ENCODE measurements at regions not wholly inside any gene's neighbourhood (a gene's known extent, or its start where the extent isn't known, plus 50 kb on each side); places are given as distances from the start of the nearest gene placed in this dataset.
"Not testable (repeated sequence)": the region's sequence is repeated elsewhere in the genome, so short reads cannot be mapped to it uniquely, and the experiment has no call there.

DNA sequence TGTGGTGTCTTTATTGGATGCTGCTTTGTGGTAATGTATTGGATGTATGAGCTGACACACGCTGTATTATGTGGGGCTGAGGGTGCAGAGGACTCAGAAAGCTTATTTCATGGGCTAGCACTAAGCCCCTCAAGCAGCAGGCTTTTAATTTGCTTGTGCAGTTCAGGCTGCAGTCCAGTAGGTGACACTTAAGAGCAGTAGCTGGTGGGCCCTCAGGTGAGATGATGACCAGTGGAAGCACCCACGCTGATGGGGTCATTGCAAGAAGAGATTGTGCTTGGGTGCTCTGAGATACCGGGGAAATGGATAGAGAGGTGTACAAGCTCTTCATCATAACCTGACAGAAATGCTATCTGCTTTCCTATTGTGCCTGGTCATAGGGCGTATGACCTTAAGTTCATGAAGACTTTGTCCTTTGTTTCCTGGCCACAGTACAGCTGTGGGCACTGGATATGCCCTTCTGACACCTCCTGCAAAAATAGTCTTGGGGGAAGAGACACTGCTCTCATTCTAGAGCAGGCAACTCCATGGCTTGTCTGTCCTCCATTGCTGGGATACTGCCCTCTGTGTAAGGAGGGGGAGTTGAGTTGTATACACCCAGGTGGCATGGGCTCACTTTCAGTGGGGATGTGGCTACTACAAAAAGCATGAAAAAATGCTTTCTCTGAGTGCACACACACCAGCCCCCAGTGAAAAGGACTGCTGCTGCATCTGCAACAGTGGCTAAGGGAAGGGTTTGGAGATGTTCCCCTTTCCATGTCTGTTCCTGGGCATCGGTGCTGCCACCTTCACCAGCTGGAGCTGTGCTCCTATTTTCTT, 205.7 kb upstream of the ZSWIM2 start:
- H3K9me3 ChIP-seq (ENCODE audit: control insufficient read depth, low read depth, low read length) = no peaks in the 10 kb centered on the region
- no peaks in the 10 kb centered on the region for H3K27me3 ChIP-seq (ENCODE audit: control insufficient read depth, insufficient read depth, low read length)
- H3K36me3 ChIP-seq (ENCODE audit: control insufficient read depth, low read depth, low read length) = no peaks in the 10 kb centered on the region
- no peak overlapping the region for H3K9ac ChIP-seq (ENCODE audit: low read length)
- no peaks in the 10 kb centered on the region for H3K4me1 ChIP-seq (ENCODE audit: control insufficient read depth, low read depth, low read length)
- H3K4me3 ChIP-seq (ENCODE audit: low read length) = no peak overlapping the region
- H3K27ac ChIP-seq (ENCODE audit: low read length) = no peak overlapping the region

DNA sequence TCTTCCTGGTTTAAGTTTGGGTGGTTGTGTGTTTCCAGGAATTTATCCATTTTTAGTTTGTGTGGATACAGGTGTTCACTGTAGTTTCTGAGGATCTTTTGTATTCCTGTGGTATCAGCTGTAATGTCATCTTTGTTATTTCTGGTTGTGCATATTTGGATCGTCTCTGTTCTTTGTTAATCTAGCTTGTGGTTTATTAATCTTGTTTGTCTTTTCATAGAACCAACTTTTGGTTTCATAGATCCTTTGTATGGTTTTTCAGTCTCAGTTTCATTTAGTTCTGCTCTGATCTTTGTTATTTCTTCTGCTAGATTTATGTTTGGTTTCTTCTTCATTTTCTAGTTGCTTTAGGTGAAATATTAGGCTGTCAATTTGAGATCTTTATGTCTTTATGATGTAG, 202.4 kb upstream of the ZSWIM2 start:
- Histone ChIP-seq H3K4me1 (ENCODE audit: control insufficient read depth, low read depth, low read length) (no peaks in the 10 kb centered on the region), H3K27ac (ENCODE audit: low read length) (no peak overlapping the region), H3K4me3 (ENCODE audit: low read length) (no peak overlapping the region), H3K9ac (ENCODE audit: low read length) (no peak overlapping the region), H3K36me3 (ENCODE audit: control insufficient read depth, low read depth, low read length) (no peaks in the 10 kb centered on the region), H3K27me3 (ENCODE audit: control insufficient read depth, insufficient read depth, low read length) (no peaks in the 10 kb centered on the region), H3K9me3 (ENCODE audit: control insufficient read depth, low read depth, low read length) (no peaks in the 10 kb centered on the region)

DNA sequence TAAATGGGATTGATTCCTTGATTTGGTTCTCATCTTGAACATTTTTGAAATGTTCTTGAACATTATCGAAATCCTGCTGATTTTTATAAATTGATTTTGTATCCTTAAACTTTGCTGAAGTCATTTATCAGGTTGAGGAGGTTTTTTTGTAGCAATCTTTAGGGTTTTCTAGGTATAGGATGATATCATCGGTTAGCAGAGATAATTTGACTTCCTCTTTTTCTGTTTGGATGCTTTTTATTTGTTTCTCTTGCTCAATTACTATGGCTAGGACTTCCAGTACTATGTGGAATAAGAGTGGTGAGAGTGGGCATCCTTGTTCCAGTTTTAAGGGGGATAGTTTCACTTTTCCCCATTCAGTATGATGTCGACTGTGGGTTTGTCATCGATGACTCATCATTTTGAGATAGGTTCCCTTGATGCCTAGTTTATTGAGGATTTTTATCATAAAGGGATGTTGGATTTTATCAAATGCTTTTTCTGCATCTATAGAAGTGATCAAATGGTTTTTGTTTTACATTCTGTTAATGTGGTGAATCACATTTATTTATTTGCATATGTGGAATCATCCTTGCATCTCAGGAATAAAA, 201.5 kb upstream of the ZSWIM2 start:
- Histone ChIP-seq H3K27ac (ENCODE audit: low read length) (no peak overlapping the region), H3K27me3 (ENCODE audit: control insufficient read depth, insufficient read depth, low read length) (no peaks in the 10 kb centered on the region), H3K4me1 (ENCODE audit: control insufficient read depth, low read depth, low read length) (no peaks in the 10 kb centered on the region), H3K36me3 (ENCODE audit: control insufficient read depth, low read depth, low read length) (no peaks in the 10 kb centered on the region), H3K9ac (ENCODE audit: low read length) (no peak overlapping the region), H3K9me3 (ENCODE audit: control insufficient read depth, low read depth, low read length) (no peaks in the 10 kb centered on the region), H3K4me3 (ENCODE audit: low read length) (no peak overlapping the region)

DNA sequence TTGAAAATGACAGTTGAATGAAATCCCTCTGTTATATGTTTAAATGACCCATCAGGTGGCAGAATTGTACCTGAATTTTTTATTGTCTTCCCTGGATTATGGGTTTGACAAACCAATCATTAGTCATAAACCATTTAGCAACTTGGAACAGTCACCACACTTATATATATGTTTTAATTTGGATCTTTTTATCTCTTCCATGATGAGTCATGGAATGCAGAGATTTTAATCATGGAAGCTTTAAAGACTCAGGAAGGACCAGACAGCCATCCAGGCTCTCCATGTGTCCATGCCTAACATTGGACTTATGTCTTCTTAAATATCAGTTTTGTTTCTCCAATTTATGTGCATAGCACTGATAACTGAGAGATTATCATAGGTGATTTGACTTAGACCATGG, 188.3 kb upstream of the ZSWIM2 start:
- Histone ChIP-seq H3K9me3 (ENCODE audit: control insufficient read depth, low read depth, low read length) (no peaks in the 10 kb centered on the region), H3K36me3 (ENCODE audit: control insufficient read depth, low read depth, low read length) (no peaks in the 10 kb centered on the region), H3K27me3 (ENCODE audit: control insufficient read depth, insufficient read depth, low read length) (no peaks in the 10 kb centered on the region), H3K9ac (ENCODE audit: low read length) (no peak overlapping the region), H3K4me1 (ENCODE audit: control insufficient read depth, low read depth, low read length) (no peaks in the 10 kb centered on the region), H3K27ac (ENCODE audit: low read length) (no peak overlapping the region), H3K4me3 (ENCODE audit: low read length) (no peak overlapping the region)

DNA sequence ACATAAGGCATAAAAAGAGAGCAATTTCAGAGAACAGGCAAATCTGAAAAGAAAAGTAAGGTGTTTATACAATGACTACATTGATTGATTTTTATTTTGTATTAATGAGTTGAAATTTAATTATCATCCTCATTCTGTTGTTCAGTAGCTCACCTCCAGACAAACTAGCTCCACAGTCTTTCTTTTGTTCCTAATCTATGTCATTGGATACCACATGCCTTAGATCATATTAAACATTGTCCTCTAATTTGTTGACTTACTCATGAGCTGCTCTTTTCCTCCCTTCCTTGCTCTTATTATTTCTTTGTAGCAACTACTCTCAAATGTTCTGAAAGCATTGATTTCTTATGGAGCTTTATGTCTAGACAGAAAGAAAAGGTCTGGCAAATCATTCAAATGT, 185.5 kb upstream of the ZSWIM2 start:
- H3K27ac ChIP-seq (ENCODE audit: low read length) = no peak overlapping the region
- no peak overlapping the region for H3K4me3 ChIP-seq (ENCODE audit: low read length)
- H3K9ac ChIP-seq (ENCODE audit: low read length) = no peak overlapping the region
- no peaks in the 10 kb centered on the region for H3K4me1 ChIP-seq (ENCODE audit: control insufficient read depth, low read depth, low read length)
- H3K36me3 ChIP-seq (ENCODE audit: control insufficient read depth, low read depth, low read length) = no peaks in the 10 kb centered on the region
- no peaks in the 10 kb centered on the region for H3K27me3 ChIP-seq (ENCODE audit: control insufficient read depth, insufficient read depth, low read length)
- H3K9me3 ChIP-seq (ENCODE audit: control insufficient read depth, low read depth, low read length) = no peaks in the 10 kb centered on the region

DNA sequence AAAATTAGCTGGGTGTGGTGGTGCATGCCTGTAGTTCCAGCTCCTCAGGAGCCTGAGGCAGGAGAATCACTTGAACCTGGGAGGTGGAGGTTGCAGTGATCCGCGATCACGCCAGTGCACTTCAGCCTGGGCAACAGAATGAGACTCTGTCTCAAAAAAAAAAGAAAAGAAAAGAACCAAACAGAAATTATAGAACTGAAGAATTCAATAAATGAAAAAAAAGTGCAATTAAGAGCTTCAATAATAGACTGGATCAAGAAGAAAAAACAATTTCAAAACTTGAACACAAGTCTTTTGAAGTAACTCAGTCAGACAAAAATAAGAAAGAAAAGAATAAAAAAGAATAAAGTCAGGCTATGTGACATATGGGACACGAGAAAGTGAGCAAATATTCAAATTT, 175.8 kb upstream of the ZSWIM2 start:
- Histone ChIP-seq H3K4me3 (ENCODE audit: low read length) (no peak overlapping the region), H3K9ac (ENCODE audit: low read length) (no peak overlapping the region), H3K4me1 (ENCODE audit: control insufficient read depth, low read depth, low read length) (no peaks in the 10 kb centered on the region), H3K36me3 (ENCODE audit: control insufficient read depth, low read depth, low read length) (no peaks in the 10 kb centered on the region), H3K27me3 (ENCODE audit: control insufficient read depth, insufficient read depth, low read length) (no peaks in the 10 kb centered on the region), H3K27ac (ENCODE audit: low read length) (no peak overlapping the region), H3K9me3 (ENCODE audit: control insufficient read depth, low read depth, low read length) (no peaks in the 10 kb centered on the region)

DNA sequence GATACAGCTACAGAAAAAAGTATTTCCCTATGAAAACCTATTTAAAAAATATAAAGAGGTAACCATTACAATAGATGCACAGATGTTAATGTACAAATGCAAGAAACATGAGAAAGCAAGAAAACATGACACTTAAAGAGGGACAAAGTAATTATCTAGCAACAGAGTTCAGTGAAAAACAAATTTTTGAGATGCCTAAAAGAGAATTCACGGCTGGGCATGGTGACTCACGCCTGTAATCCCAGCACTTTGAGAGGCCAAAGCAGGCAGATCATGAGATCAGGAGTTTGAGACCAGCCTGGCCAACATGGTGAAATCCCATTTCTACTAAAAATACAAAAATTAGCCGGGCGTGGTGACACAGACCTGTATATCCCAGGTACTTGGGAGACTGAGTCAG, 175.0 kb upstream of the ZSWIM2 start:
- H3K27ac ChIP-seq (ENCODE audit: low read length); H3K4me1 ChIP-seq (ENCODE audit: control insufficient read depth, low read depth, low read length); H3K27me3 ChIP-seq (ENCODE audit: control insufficient read depth, insufficient read depth, low read length); H3K9me3 ChIP-seq (ENCODE audit: control insufficient read depth, low read depth, low read length); H3K9ac ChIP-seq (ENCODE audit: low read length); H3K36me3 ChIP-seq (ENCODE audit: control insufficient read depth, low read depth, low read length); H3K4me3 ChIP-seq (ENCODE audit: low read length): not testable (repeated sequence)

DNA sequence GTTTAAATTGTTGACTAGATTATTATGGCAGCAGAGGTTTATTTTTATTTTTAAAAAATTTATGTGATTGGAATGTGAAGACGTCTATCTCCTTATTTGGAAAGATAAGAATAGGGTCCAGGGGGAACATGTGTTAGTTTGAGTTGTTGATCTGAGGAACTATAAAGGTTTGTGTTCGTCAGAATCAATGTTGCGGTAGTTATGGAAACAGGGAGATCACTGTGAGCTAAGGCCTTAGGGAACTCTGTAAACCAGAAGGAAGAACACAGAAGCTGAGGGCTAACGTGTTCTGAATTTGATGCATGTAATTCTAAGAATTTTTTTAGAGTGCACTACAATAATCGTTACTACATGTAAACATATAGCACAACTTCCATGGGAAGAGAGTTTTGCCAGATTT, 168.5 kb upstream of the ZSWIM2 start:
- Histone ChIP-seq H3K36me3 (ENCODE audit: control insufficient read depth, low read depth, low read length) (no peaks in the 10 kb centered on the region), H3K27ac (ENCODE audit: low read length) (no peak overlapping the region), H3K4me1 (ENCODE audit: control insufficient read depth, low read depth, low read length) (no peaks in the 10 kb centered on the region), H3K27me3 (ENCODE audit: control insufficient read depth, insufficient read depth, low read length) (no peaks in the 10 kb centered on the region), H3K9me3 (ENCODE audit: control insufficient read depth, low read depth, low read length) (no peaks in the 10 kb centered on the region), H3K9ac (ENCODE audit: low read length) (no peak overlapping the region), H3K4me3 (ENCODE audit: low read length) (no peak overlapping the region)

DNA sequence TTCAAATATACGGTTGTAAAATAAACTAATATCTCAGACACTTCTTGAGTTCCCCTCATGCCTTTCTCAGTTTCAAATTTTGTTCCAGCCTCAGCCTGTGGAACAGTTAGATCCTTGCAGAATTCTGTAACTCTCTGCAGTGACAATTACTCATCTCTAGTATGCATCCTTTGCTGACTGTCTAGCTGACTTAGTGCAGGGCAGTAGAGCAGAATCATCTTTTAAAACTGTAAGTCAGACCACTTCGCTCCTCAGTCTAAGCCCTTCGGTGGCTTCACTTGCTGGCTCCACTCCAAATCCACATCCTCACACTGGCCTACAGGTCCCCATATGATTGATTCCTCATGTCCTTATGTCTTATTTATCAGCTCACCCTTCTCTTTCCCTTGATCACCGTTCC, 164.1 kb upstream of the ZSWIM2 start:
- H3K36me3 ChIP-seq (ENCODE audit: control insufficient read depth, low read depth, low read length) = no peaks in the 10 kb centered on the region
- H3K9ac ChIP-seq (ENCODE audit: low read length) = no peak overlapping the region
- no peaks in the 10 kb centered on the region for H3K9me3 ChIP-seq (ENCODE audit: control insufficient read depth, low read depth, low read length)
- no peak overlapping the region for H3K27ac ChIP-seq (ENCODE audit: low read length)
- H3K27me3 ChIP-seq (ENCODE audit: control insufficient read depth, insufficient read depth, low read length) = no peaks in the 10 kb centered on the region
- no peaks in the 10 kb centered on the region for H3K4me1 ChIP-seq (ENCODE audit: control insufficient read depth, low read depth, low read length)
- no peak overlapping the region for H3K4me3 ChIP-seq (ENCODE audit: low read length)

DNA sequence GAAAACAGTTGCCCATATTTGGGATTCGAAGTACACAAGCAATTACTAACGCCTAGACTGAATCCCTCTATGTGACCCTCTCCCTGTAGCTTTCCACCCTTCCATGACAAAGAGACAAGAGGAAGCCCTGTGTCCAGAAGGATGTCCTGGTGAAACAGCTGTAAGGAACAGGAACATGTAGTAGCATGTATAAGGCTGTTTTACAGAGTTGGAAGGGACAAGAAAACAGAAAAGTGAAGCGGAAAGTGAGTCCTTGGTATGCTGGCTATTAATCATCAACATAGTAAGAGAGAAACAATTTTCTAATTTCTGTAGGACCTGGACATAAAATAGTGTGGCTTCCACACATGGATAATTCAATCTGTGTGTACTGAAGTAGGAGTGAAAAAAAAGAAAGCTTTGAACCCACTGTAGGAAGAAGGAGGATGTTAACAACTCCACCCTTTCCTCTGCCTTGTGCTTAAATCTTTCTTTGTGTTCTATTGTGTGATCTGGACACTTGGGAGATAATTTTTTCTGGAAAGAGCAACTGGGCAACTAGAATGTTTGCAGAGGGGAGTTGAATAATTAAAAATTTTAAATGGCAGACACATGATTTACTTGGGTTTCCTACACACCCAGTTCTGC, 162.3 kb upstream of the ZSWIM2 start:
- Histone ChIP-seq H3K36me3 (ENCODE audit: control insufficient read depth, low read depth, low read length) (no peaks in the 10 kb centered on the region), H3K9me3 (ENCODE audit: control insufficient read depth, low read depth, low read length) (no peaks in the 10 kb centered on the region), H3K27me3 (ENCODE audit: control insufficient read depth, insufficient read depth, low read length) (no peaks in the 10 kb centered on the region), H3K4me1 (ENCODE audit: control insufficient read depth, low read depth, low read length) (no peaks in the 10 kb centered on the region), H3K27ac (ENCODE audit: low read length) (no peak overlapping the region), H3K9ac (ENCODE audit: low read length) (no peak overlapping the region), H3K4me3 (ENCODE audit: low read length) (no peak overlapping the region)

DNA sequence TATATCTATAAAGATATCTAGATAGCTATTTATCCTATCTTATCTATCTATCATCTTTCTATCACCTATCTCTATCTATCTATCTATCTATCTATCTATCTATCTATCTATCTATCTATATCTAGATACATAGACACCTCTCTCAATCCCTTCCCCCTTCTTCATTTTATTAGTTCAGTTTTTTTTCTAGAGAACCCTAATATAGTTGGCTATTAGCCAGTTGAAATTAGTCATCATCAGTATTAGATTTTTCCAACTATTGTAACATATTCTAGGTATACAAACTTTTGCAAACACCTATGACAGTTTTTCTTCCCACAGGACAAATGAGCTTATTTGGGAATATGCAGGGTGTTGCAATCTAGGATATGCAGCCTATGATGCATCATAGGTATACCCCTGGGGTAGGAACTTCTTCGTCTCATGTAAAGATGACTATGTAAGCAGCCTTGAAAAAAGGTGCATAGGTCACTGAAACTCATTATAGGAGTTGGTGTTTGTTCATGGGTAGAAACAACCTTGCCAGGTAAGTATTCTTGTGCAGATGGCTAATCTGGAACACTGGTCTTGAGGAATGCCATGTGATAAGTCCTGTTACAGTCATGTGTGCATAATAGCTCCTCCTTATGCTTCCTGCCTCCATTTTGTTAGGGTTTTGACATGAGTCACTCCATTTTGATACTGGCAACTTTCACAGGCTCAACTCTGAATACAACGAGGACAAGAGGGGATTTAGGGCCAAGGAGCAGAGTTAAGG, 160.7 kb upstream of the ZSWIM2 start:
- Histone ChIP-seq H3K27me3 (ENCODE audit: control insufficient read depth, insufficient read depth, low read length) (no peaks in the 10 kb centered on the region), H3K4me1 (ENCODE audit: control insufficient read depth, low read depth, low read length) (no peaks in the 10 kb centered on the region), H3K4me3 (ENCODE audit: low read length) (no peak overlapping the region), H3K9me3 (ENCODE audit: control insufficient read depth, low read depth, low read length) (no peaks in the 10 kb centered on the region), H3K9ac (ENCODE audit: low read length) (no peak overlapping the region), H3K36me3 (ENCODE audit: control insufficient read depth, low read depth, low read length) (no peaks in the 10 kb centered on the region), H3K27ac (ENCODE audit: low read length) (no peak overlapping the region)
